HUES48 (cell line): ENCODE measurements at regions not wholly inside any gene's neighbourhood (a gene's known extent, or its start where the extent isn't known, plus 50 kb on each side); places are given as distances from the start of the nearest gene placed in this dataset.
"Not testable (repeated sequence)": the region's sequence is repeated elsewhere in the genome, so short reads cannot be mapped to it uniquely, and the experiment has no call there.

ENCODE experiments used
- H3K27ac ChIP-seq: one replicate; pipeline ENCODE4 v1.7.0; 2013; ENCODE audit warnings: low read depth, low read length, inconsistent platforms
- H3K27me3 ChIP-seq: 2 replicates; pipeline ENCODE4 v1.6.1; 2013; ENCODE audit warnings: mild to moderate bottlenecking, low read length; ENCODE audit not compliant: control insufficient read depth, insufficient read depth
- H3K36me3 ChIP-seq: 2 replicates; pipeline ENCODE4 v1.6.1; 2013; ENCODE audit warnings: low read length; ENCODE audit not compliant: control insufficient read depth, insufficient read depth
- H3K4me1 ChIP-seq: 2 replicates; pipeline ENCODE4 v1.6.1; 2013; ENCODE audit warnings: mild to moderate bottlenecking, low read length; ENCODE audit not compliant: control insufficient read depth, insufficient read depth
- H3K4me3 ChIP-seq: 2 replicates; pipeline ENCODE4 v1.5.1; 2013; ENCODE audit warnings: mild to moderate bottlenecking, low read depth, low read length
- H3K9ac ChIP-seq: 2 replicates; pipeline ENCODE4 v1.6.1; 2013; ENCODE audit warnings: mild to moderate bottlenecking, low read depth, low read length, moderate library complexity
- H3K9me3 ChIP-seq: 2 replicates; pipeline ENCODE4 v1.6.1; 2013; ENCODE audit warnings: low read length; ENCODE audit not compliant: control insufficient read depth, insufficient read depth

GRCh38 chr2:192660555-192660954, 465.8 kb upstream of the TMEFF2 start:
- H3K4me1 ChIP-seq = peaks cover 13% of the 10 kb centered on the region; the same call in 1 of the 2 replicates
- not testable (repeated sequence) for H3K27ac ChIP-seq, H3K4me3 ChIP-seq, H3K27me3 ChIP-seq, H3K36me3 ChIP-seq, H3K9ac ChIP-seq, H3K9me3 ChIP-seq

- Histone ChIP-seq H3K9me3 (no peaks in the 10 kb centered on the region), H3K27ac (no peak overlapping the region), H3K4me3 (no peak overlapping the region), H3K9ac (no peak overlapping the region), H3K36me3 (no peaks in the 10 kb centered on the region), H3K27me3 (no peaks in the 10 kb centered on the region), H3K4me1 (0 out of 2 replicates have a peak, but pooled peaks cover 4% of the 10 kb centered on the region)
These were observed 462.6 kb upstream of the TMEFF2 start for GRCh38 chr2:192657362-192657761.

- Histone ChIP-seq H3K9ac (no peak overlapping the region), H3K9me3 (no peaks in the 10 kb centered on the region), H3K36me3 (no peaks in the 10 kb centered on the region), H3K27ac (no peak overlapping the region), H3K4me1 (0 out of 2 replicates have a peak, but pooled peaks cover 4% of the 10 kb centered on the region), H3K4me3 (no peak overlapping the region), H3K27me3 (no peaks in the 10 kb centered on the region)
These were observed 461.2 kb upstream of the TMEFF2 start for GRCh38 chr2:192655916-192656315.

- H3K4me3 ChIP-seq = no peak overlapping the region
- no peaks in the 10 kb centered on the region for H3K36me3 ChIP-seq
- H3K4me1 ChIP-seq = no peaks in the 10 kb centered on the region
- no peaks in the 10 kb centered on the region for H3K27me3 ChIP-seq
- no peak overlapping the region for H3K9ac ChIP-seq
- H3K27ac ChIP-seq = no peak overlapping the region
- H3K9me3 ChIP-seq = no peaks in the 10 kb centered on the region
These were observed 451.3 kb upstream of the TMEFF2 start for GRCh38 chr2:192645811-192646598.

DNA sequence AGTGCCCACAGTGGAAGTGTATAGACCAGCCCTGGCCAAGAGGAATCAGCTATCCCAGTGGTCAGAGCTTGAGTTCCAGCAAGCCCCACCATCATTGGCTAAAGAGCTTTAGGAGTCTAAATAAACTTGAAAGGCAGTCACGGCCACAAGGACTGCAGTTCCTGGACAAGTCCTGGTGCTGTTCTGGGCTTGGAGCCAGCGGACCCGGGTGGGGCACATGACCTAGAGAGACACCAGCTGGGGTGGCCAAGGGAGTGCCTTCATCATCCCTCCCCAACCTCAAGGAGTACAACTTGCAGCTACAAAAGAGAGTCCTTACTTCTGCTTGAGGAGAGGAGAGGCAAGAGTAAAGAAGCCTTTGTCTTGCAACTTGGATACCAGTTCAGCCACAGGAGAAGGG, 439.8 kb upstream of the TMEFF2 start:
- H3K9ac ChIP-seq = no peak overlapping the region
- H3K4me1 ChIP-seq = no peaks in the 10 kb centered on the region
- no peaks in the 10 kb centered on the region for H3K9me3 ChIP-seq
- no peaks in the 10 kb centered on the region for H3K27me3 ChIP-seq
- no peak overlapping the region for H3K27ac ChIP-seq
- no peak overlapping the region for H3K4me3 ChIP-seq
- H3K36me3 ChIP-seq = no peaks in the 10 kb centered on the region

DNA sequence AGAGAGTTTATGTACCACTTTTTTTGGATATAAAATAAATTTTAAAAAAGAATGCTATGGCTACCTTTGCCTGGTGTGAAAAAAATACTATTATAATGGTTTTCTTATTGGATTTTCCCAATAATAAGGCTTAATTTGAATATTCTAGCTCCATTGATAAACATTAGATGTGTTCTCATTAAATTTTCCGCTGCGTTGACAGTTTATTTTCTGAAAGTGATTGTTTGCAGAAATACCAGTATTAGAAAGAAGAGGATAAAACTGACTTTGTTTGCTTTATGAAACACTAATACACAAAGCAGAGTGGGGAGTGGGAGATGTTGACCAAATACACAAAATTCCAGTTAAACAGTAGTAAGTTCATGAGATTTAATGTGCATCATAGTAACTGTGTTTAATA, 433.3 kb upstream of the TMEFF2 start:
- H3K27ac ChIP-seq = no peak overlapping the region
- no peak overlapping the region for H3K9ac ChIP-seq
- H3K4me1 ChIP-seq = no peaks in the 10 kb centered on the region
- no peaks in the 10 kb centered on the region for H3K27me3 ChIP-seq
- H3K4me3 ChIP-seq = no peak overlapping the region
- no peaks in the 10 kb centered on the region for H3K9me3 ChIP-seq
- H3K36me3 ChIP-seq = no peaks in the 10 kb centered on the region

DNA sequence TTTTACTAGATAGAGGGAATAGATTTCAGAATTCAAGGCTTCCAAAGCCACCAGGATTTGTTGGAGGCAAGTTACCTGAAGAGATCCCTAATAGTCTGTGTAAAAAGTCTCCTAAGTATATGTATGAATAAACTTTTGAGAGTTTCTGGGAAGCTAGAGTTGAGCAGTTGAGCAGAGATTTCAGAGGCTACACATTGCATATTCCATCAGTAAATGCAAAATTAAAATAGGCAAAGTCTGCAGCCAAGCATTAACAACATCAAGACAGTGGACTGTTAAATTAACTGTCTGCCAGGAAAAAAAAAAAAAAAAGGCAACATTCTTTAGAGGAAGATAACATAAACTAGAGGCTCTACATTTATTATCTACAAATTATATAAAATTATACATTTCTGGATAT, 420.4 kb upstream of the TMEFF2 start:
- H3K4me1 ChIP-seq = no peaks in the 10 kb centered on the region
- no peak overlapping the region for H3K4me3 ChIP-seq
- no peaks in the 10 kb centered on the region for H3K36me3 ChIP-seq
- no peaks in the 10 kb centered on the region for H3K27me3 ChIP-seq
- no peak overlapping the region for H3K27ac ChIP-seq
- no peak overlapping the region for H3K9ac ChIP-seq
- H3K9me3 ChIP-seq = no peaks in the 10 kb centered on the region

- H3K27ac ChIP-seq = no peak overlapping the region
These were observed 409.6 kb upstream of the TMEFF2 start for GRCh38 chr2:192604295-192604694.

GRCh38 chr2:192598649-192599048, 403.9 kb upstream of the TMEFF2 start:
- H3K27ac ChIP-seq, H3K27me3 ChIP-seq, H3K9me3 ChIP-seq, H3K4me1 ChIP-seq, H3K9ac ChIP-seq, H3K4me3 ChIP-seq, H3K36me3 ChIP-seq: not testable (repeated sequence)

More at GRCh38 chr2:192604295-192604694, 409.6 kb upstream of the TMEFF2 start:
- Histone ChIP-seq H3K4me1 (no peaks in the 10 kb centered on the region), H3K9ac (no peak overlapping the region), H3K27me3 (no peaks in the 10 kb centered on the region), H3K9me3 (no peaks in the 10 kb centered on the region), H3K4me3 (no peak overlapping the region), H3K36me3 (no peaks in the 10 kb centered on the region)

DNA sequence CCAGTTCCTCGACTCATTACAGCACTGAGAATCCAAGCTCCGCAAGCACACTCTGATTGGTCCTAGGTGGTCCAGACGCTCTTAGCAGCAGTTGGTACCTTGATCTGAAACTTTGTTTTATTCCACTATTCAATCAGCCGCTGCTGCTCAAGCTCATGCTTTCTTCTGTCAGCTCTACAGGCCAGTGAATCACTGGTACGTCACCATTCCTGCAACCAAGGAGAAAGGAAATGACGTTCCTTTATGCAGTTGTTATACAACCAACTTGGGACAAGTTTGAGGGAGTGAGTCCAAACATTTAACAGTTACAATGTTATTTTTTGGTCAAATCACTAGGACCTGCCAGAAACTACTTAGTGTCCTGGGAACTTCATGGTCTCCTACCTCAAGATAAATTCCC, 398.8 kb upstream of the TMEFF2 start:
- no peak overlapping the region for H3K4me3 ChIP-seq
- H3K9ac ChIP-seq = no peak overlapping the region
- no peak overlapping the region for H3K27ac ChIP-seq
- H3K4me1 ChIP-seq = no peaks in the 10 kb centered on the region
- no peaks in the 10 kb centered on the region for H3K27me3 ChIP-seq
- H3K36me3 ChIP-seq = no peaks in the 10 kb centered on the region
- H3K9me3 ChIP-seq = no peaks in the 10 kb centered on the region

GRCh38 chr2:192591617-192592016, 396.9 kb upstream of the TMEFF2 start:
- Histone ChIP-seq H3K27ac (no peak overlapping the region), H3K36me3 (no peaks in the 10 kb centered on the region), H3K9ac (no peak overlapping the region), H3K9me3 (no peaks in the 10 kb centered on the region), H3K4me1 (no peaks in the 10 kb centered on the region), H3K4me3 (no peak overlapping the region), H3K27me3 (no peaks in the 10 kb centered on the region)
